HG03575 (cell line): ENCODE measurements at regions not wholly inside any gene's neighbourhood (a gene's known extent, or its start where the extent isn't known, plus 50 kb on each side); places are given as distances from the start of the nearest gene placed in this dataset.
"Not testable (repeated sequence)": the region's sequence is repeated elsewhere in the genome, so short reads cannot be mapped to it uniquely, and the experiment has no call there.

Experiments used
- ATAC-seq: cut with Tn5 transposase; IDR thresholded peaks from one replicate; pipeline ENCODE4 v1.9.1; 2021; ENCODE audit not compliant: unreplicated experiment, insufficient number of reproducible peaks, low FRiP score; ENCODE audit errors: extremely low read depth

GRCh38 chr1:234802586-234802985 lies 192.6 kb upstream of the IRF2BP2 start:
- ATAC-seq = not testable (repeated sequence)

- not testable (repeated sequence) for ATAC-seq
Observed at GRCh38 chr1:234801636-234802035, 191.7 kb upstream of the IRF2BP2 start.

GRCh38 chr1:234801147-234801546 lies 191.2 kb upstream of the IRF2BP2 start:
- ATAC-seq = not testable (repeated sequence)

GRCh38 chr1:234800563-234800962 lies 190.6 kb upstream of the IRF2BP2 start:
- not testable (repeated sequence) for ATAC-seq

- ATAC-seq = not testable (repeated sequence)
Observed at GRCh38 chr1:234799021-234799689, 189.2 kb upstream of the IRF2BP2 start.

GRCh38 chr1:234797216-234797615 lies 187.2 kb upstream of the IRF2BP2 start:
- not testable (repeated sequence) for ATAC-seq

- ATAC-seq = not testable (repeated sequence)
Observed at GRCh38 chr1:234796438-234796792, 186.4 kb upstream of the IRF2BP2 start.

- ATAC-seq = not testable (repeated sequence)
Observed at GRCh38 chr1:234795711-234796437, 185.9 kb upstream of the IRF2BP2 start.

GRCh38 chr1:234795007-234795406 lies 185.0 kb upstream of the IRF2BP2 start:
- ATAC-seq = not testable (repeated sequence)

- not testable (repeated sequence) for ATAC-seq
Observed at GRCh38 chr1:234794452-234794851, 184.5 kb upstream of the IRF2BP2 start.

- ATAC-seq = not testable (repeated sequence)
Observed at GRCh38 chr1:234793924-234794323, 183.9 kb upstream of the IRF2BP2 start.

GRCh38 chr1:234792221-234792864 lies 182.4 kb upstream of the IRF2BP2 start:
- ATAC-seq = not testable (repeated sequence)

- not testable (repeated sequence) for ATAC-seq
Observed at GRCh38 chr1:234791615-234792014, 181.6 kb upstream of the IRF2BP2 start.

GRCh38 chr1:234790333-234790732 lies 180.4 kb upstream of the IRF2BP2 start:
- ATAC-seq = not testable (repeated sequence)

GRCh38 chr1:234787011-234787584 lies 177.1 kb upstream of the IRF2BP2 start:
- ATAC-seq = not testable (repeated sequence)

- not testable (repeated sequence) for ATAC-seq
Observed at GRCh38 chr1:234785922-234786321, 175.9 kb upstream of the IRF2BP2 start.

GRCh38 chr1:234785471-234785919 lies 175.5 kb upstream of the IRF2BP2 start:
- not testable (repeated sequence) for ATAC-seq

- not testable (repeated sequence) for ATAC-seq
Observed at GRCh38 chr1:234784108-234784507, 174.1 kb upstream of the IRF2BP2 start.

GRCh38 chr1:234782791-234783190 lies 172.8 kb upstream of the IRF2BP2 start:
- ATAC-seq = no peak
